HG02840 (cell line): ENCODE measurements at regions not wholly inside any gene's neighbourhood (a gene's known extent, or its start where the extent isn't known, plus 50 kb on each side); places are given as distances from the start of the nearest gene placed in this dataset.
"Not testable (repeated sequence)": the region's sequence is repeated elsewhere in the genome, so short reads cannot be mapped to it uniquely, and the experiment has no call there.

Experiments used
- ATAC-seq: cut with Tn5 transposase; IDR thresholded peaks from one replicate; pipeline ENCODE4 v1.9.1; 2021; ENCODE audit warnings: mild to moderate bottlenecking, moderate library complexity, moderate number of reproducible peaks; ENCODE audit not compliant: unreplicated experiment, low FRiP score

- no peak for ATAC-seq
Measured at GRCh38 chr5:57871496-57871895, 388.9 kb upstream of the ACTBL2 start.

GRCh38 chr5:57870267-57870666 lies 387.7 kb upstream of the ACTBL2 start:
- not testable (repeated sequence) for ATAC-seq

- ATAC-seq = no peak
Measured at GRCh38 chr5:57863661-57864060, 381.1 kb upstream of the ACTBL2 start.

- ATAC-seq = no peak
Measured at GRCh38 chr5:57862942-57863341, 380.3 kb upstream of the ACTBL2 start.

- no peak for ATAC-seq
Measured at GRCh38 chr5:57862471-57862911, 379.9 kb upstream of the ACTBL2 start.

- no peak for ATAC-seq
Measured at GRCh38 chr5:57859626-57860025, 377.0 kb upstream of the ACTBL2 start.

GRCh38 chr5:57858905-57859304 lies 376.3 kb upstream of the ACTBL2 start:
- ATAC-seq = no peak

- ATAC-seq = no peak
Measured at GRCh38 chr5:57857696-57858095, 375.1 kb upstream of the ACTBL2 start.

- ATAC-seq = no peak
Measured at GRCh38 chr5:57855831-57856230, 373.2 kb upstream of the ACTBL2 start.

- ATAC-seq = no peak
Measured at GRCh38 chr5:57853929-57854697, 371.5 kb upstream of the ACTBL2 start.

GRCh38 chr5:57850109-57850508 lies 367.5 kb upstream of the ACTBL2 start:
- ATAC-seq = no peak

- no peak for ATAC-seq
Measured at GRCh38 chr5:57845025-57845424, 362.4 kb upstream of the ACTBL2 start.

GRCh38 chr5:57844410-57844809 lies 361.8 kb upstream of the ACTBL2 start:
- no peak for ATAC-seq

- no peak for ATAC-seq
Measured at GRCh38 chr5:57843059-57843367, 360.4 kb upstream of the ACTBL2 start.

GRCh38 chr5:57842364-57843058 lies 359.9 kb upstream of the ACTBL2 start:
- no peak for ATAC-seq

- no peak for ATAC-seq
Measured at GRCh38 chr5:57841676-57842363, 359.2 kb upstream of the ACTBL2 start.

GRCh38 chr5:57839437-57840079 lies 356.9 kb upstream of the ACTBL2 start:
- no peak for ATAC-seq

GRCh38 chr5:57839025-57839424 lies 356.4 kb upstream of the ACTBL2 start:
- no peak for ATAC-seq

GRCh38 chr5:57836921-57837320 lies 354.3 kb upstream of the ACTBL2 start:
- ATAC-seq = no peak

- no peak for ATAC-seq
Measured at GRCh38 chr5:57836331-57836730, 353.7 kb upstream of the ACTBL2 start.
